ENCODE measurements at regions not wholly inside any gene's neighbourhood (a gene's known extent, or its start where the extent isn't known, plus 50 kb on each side); places are given as distances from the start of the nearest gene placed in this dataset.

DNA sequence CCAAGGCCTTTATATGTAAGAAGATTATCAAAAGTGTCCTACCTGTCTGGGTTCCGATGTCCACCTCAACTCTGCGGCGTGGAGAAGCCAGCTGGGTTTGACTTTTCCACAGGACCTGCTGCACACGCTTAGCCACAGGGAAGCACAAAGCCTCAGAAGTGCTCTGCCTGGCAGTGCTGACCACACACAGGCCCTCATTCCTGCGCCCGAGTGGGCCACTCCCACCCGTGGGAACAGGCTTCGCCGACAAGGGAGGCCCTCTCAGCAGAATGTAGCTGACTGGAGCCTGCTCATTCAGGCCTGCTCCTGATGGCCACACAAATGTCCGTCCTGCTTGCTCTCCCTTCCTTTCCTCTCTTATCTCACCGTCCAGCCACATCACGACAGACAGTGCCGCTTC is 221.4 kb upstream of the LRRN1 start:
- TF ChIP-seq, protein P1, sequence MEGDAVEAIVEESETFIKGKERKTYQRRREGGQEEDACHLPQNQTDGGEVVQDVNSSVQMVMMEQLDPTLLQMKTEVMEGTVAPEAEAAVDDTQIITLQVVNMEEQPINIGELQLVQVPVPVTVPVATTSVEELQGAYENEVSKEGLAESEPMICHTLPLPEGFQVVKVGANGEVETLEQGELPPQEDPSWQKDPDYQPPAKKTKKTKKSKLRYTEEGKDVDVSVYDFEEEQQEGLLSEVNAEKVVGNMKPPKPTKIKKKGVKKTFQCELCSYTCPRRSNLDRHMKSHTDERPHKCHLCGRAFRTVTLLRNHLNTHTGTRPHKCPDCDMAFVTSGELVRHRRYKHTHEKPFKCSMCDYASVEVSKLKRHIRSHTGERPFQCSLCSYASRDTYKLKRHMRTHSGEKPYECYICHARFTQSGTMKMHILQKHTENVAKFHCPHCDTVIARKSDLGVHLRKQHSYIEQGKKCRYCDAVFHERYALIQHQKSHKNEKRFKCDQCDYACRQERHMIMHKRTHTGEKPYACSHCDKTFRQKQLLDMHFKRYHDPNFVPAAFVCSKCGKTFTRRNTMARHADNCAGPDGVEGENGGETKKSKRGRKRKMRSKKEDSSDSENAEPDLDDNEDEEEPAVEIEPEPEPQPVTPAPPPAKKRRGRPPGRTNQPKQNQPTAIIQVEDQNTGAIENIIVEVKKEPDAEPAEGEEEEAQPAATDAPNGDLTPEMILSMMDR (conservative IDR thresholded peaks at IDR 0.05), result no peak
- TF ChIP-seq ZFX (IDR thresholded peaks at IDR 0.05), result no peak

Measured in C4-2B (cell line).